ENCODE measurements at regions not wholly inside any gene's neighbourhood (a gene's known extent, or its start where the extent isn't known, plus 50 kb on each side); places are given as distances from the start of the nearest gene placed in this dataset.
"Not testable (repeated sequence)": the region's sequence is repeated elsewhere in the genome, so short reads cannot be mapped to it uniquely, and the experiment has no call there.

GRCh38 chr10:59454171-59454919 lies 92.0 kb upstream of the FAM13C start:
- no peak for DNase-seq

DNA sequence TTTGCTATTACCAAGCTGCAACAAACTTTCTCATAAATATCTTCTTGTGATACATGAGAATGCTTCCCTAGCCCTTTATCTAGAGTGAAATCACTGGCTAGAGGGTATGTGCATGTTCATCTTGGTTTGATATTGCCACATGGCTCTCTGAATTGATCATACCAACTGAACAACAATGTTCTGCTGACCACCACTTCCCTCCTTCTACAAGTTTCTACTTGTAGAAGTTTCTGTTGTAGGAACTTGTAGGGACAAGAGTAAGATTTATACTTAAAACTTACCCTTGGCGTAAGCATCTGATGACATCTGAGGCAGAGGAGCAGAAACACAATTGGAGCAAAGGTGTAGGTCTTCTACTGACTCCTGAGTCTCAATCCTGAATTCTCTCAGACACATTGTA lies 86.3 kb upstream of the FAM13C start:
- DNase-seq, result no peak

- DNase-seq, result no peak
Measured at GRCh38 chr10:59435707-59436106, 73.4 kb upstream of the FAM13C start.

GRCh38 chr10:59434463-59435321 lies 72.3 kb upstream of the FAM13C start:
- no peak for DNase-seq

- no peak for DNase-seq
Measured at GRCh38 chr10:59433720-59434428, 71.5 kb upstream of the FAM13C start.

DNA sequence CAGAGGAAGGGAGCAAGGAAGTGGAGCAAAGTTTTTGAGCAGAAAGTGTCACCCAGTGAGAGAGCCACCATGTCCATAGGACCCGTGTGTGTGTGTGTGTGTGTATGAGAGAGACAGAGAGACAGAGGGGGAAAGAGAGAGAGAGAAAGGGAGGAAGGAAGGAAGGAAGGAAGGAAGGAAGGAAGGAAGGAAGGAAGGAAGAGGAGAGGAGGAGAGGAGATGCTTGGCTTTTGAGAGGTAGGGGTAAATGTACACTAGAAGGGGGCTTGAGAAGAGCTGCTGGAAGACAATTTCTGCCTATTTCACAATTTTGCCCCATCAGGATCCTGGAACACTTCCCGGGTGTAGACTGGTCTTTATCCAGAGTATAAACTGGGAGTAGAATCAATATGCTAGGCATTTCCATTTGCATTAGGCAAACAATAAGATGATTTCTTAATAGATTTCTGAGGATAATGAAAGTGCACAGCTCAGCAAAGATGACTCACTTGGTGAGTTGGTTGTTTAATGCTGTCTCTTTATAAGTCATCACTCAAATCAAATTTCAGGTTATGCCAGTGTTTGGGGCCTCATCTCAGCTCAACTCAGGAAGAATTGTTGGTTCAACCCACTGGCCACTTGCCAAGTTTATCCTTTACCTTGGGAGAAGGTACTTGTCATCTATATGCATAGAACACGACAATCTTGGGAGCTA lies 70.0 kb upstream of the FAM13C start:
- no peak for DNase-seq

DNA sequence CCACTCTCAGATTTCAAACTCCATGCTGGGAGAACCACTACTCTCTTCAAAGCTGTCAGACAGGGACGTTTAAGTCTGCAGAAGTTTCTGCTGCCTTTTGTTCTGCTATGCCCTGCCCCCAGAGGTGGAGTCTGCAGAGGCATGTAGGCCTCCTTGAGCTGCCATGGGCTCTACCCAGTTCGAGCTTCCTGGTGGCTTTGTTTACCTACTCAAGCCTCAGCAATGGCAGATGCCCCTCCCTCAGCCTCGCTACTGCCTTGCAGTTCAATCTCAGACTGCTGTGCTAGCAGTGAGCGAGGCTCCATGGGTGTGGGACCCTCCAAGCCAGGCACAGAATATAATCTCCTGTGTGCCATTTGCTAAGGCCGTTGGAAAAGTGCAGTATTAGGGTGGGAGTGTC lies 51.4 kb upstream of the FAM13C start:
- DNase-seq, result not testable (repeated sequence)

Data from skin of body (tissue), 1 donor.